WI38 (cell line): ENCODE measurements at regions not wholly inside any gene's neighbourhood (a gene's known extent, or its start where the extent isn't known, plus 50 kb on each side); places are given as distances from the start of the nearest gene placed in this dataset.

Source experiments
- H3K4me3 ChIP-seq: 2 replicates; pipeline ENCODE4 v1.5.1; 2011; ENCODE audit warnings: low read depth, mild to moderate bottlenecking, control low read depth, low read length
- CTCF ChIP-seq: IDR thresholded peaks from 2 replicates; pipeline ENCODE4 v1.5.1; 2012; ENCODE audit warnings: low read depth, mild to moderate bottlenecking, control low read depth, low read length

DNA sequence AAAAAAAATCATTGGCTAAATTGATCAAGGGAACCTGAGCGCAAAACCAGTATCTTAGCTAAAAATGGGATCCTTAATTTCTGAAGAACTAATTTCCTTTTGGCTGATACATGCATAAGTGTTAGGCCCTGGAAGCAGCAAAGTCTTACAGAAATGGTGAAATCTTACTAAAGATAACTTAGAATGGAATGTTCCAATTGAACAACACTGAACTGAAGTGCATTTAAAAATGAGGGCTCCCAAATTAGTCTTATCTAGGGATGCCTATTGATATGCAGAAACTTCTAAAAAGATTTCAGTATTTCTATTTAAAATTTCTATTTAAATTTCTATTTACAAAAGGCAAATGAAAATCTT lies 120.7 kb upstream of the BANK1 start:
- no peak overlapping the region for H3K4me3 ChIP-seq
- TF ChIP-seq CTCF: no peak

GRCh38 chr4:101669138-101669831 lies 121.2 kb upstream of the BANK1 start:
- H3K4me3 ChIP-seq: no peak overlapping the region
- TF ChIP-seq CTCF: no peak

GRCh38 chr4:101667348-101667747 lies 123.2 kb upstream of the BANK1 start:
- H3K4me3 ChIP-seq: no peak overlapping the region
- TF ChIP-seq CTCF: no peak

DNA sequence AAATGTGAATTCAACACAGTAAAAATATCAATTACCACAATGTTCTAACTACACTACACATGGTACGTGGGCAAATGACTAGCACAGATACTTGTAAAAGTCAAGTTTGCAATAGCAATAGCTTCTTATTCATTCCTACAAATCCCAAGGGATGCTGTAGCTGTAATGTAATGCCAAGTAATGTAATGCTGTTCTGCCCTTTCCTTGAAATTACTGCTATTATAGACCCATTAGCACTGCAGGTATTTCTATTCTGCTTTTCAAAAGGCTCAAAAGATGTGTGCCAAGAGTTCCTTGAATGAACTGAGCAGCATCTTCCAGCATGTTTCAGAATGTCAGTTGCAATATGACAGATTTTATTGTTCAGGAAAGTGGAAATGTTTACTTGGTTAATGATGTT lies 129.9 kb upstream of the BANK1 start:
- no peak overlapping the region for H3K4me3 ChIP-seq
- TF ChIP-seq CTCF: no peak

DNA sequence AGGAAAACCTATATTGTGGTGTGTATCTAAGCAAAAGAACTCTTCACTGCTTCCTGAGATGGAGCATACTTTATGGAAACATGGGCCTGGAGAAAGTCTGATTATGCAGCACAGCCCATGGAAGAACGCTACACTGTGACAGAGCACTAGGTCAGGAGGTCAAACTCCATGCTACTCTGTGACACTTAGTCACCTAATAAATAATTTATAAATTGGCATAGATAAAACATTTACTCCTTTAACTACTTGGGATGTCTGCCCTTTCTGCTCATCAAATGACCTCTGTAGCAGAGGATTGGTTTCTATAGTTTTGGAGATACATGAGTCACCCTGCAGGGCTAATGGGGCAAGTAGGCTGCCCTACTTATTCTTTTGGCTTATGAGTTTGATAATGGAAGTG lies 134.7 kb upstream of the BANK1 start:
- TF ChIP-seq CTCF: no peak
- H3K4me3 ChIP-seq: no peak overlapping the region

DNA sequence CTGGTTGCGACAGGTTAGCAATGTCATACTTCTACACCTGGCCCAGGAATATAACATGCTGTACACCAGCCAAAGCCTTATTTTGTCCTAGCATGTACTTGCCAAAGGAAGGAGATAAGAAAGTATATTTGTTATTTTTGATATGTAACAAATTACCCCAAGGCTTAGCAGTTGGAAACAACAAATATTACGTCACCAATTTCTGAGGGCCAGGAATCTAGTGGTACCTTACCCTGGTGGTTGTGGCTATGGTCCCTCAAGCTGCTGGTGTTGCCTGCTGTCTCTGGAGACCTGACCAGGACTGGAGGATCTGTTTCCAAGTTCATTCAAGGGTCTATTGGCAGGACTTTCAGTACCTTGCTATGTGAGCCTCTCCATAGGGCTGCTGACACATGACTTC lies 135.5 kb upstream of the BANK1 start:
- H3K4me3 ChIP-seq: no peak overlapping the region
- no peak for TF ChIP-seq CTCF

GRCh38 chr4:101651778-101652177 lies 138.8 kb upstream of the BANK1 start:
- no peak for TF ChIP-seq CTCF
- no peak overlapping the region for H3K4me3 ChIP-seq
